Ovary (tissue), 7 donors: ENCODE measurements at regions not wholly inside any gene's neighbourhood (a gene's known extent, or its start where the extent isn't known, plus 50 kb on each side); places are given as distances from the start of the nearest gene placed in this dataset.

Source experiments
- DNase-seq, 5 donors: peaks; one replicate each; pipeline ENCODE4 v3.0.0-alpha.2; 2019 to 2020
- H3K27ac ChIP-seq, 2 donors: fragments of 200-600 bp; one replicate each; pipeline versions ENCODE4 v1.5.1 to v1.8.0; 2019 to 2022
- H3K27me3 ChIP-seq: fragments of 200-600 bp; one replicate; pipeline ENCODE4 v1.8.0; 2022
- H3K36me3 ChIP-seq: fragments of 200-600 bp; sonication (generic); one replicate; pipeline ENCODE4 v1.5.1; 2019
- H3K4me1 ChIP-seq: one replicate; pipeline ENCODE4 v1.8.1; 2013; ENCODE audit warnings: mild to moderate bottlenecking, moderate library complexity; ENCODE audit not compliant: insufficient read depth
- H3K4me3 ChIP-seq: fragments of 200-600 bp; sonication (generic); one replicate; pipeline ENCODE4 v1.5.1; 2017
- H3K9me3 ChIP-seq, 2 donors: fragments of 200-600 bp in 1 of 2; sonication (generic) in 1 of 2; one replicate each; pipeline versions ENCODE4 v1.5.1 to v1.8.1; 2013 to 2019; ENCODE audit warnings: mild to moderate bottlenecking in 1 of 2, moderate library complexity in 1 of 2
- EP300 ChIP-seq: sonication (generic); formaldehyde crosslinking; IDR thresholded peaks from one replicate; pipeline ENCODE4 v1.6.1; 2017; ENCODE audit warnings: antibody characterized with exemption
- POLR2A ChIP-seq: fragments of 450-650 bp; IDR thresholded peaks from one replicate; pipeline ENCODE4 v1.6.1; 2017; ENCODE audit warnings: antibody characterized with exemption, mild to moderate bottlenecking, moderate library complexity
- WGBS, 3 donors: extraction: QIAGEN DNeasy Blood & Tissue Kit in 1 of 3; methylation state at CpG; one replicate each; pipeline versions ENCODE4 v1.1.5 to v1.1.7; 2013 to 2017; 5-methylcytosine and 5-hydroxymethylcytosine counted together
- intact Hi-C, 4 donors: fragments of 100-400 bp; cut with DNase I; formaldehyde crosslinking; loops; one replicate each; pipeline versions ENCODE4 v1.11.0 to v1.15.1; 2022 to 2023
- TF ChIP-seq, protein P1 (sequence below), 3 donors: fragments of 450-650 bp in 2 of 3; fragments of 200-600 bp in 1 of 3; IDR thresholded peaks; one replicate each; pipeline versions ENCODE4 v1.5.1 to v1.8.0; 2016 to 2022; ENCODE audit warnings: antibody characterized with exemption in 3 of 3, mild to moderate bottlenecking in 1 of 3
- donor health status: DM: no; HTN: no; CAD: no; lungs with moderate emphysema.
- donor health status: DM: no; HTN: no; CAD: no.
- donor health status: Bipolar disorder and iron deficiency.
- donor health status: DM: no; HTN: no; CAD: no.
- donor health status: DM: yes; HTN: yes; CAD: no.

DNA sequence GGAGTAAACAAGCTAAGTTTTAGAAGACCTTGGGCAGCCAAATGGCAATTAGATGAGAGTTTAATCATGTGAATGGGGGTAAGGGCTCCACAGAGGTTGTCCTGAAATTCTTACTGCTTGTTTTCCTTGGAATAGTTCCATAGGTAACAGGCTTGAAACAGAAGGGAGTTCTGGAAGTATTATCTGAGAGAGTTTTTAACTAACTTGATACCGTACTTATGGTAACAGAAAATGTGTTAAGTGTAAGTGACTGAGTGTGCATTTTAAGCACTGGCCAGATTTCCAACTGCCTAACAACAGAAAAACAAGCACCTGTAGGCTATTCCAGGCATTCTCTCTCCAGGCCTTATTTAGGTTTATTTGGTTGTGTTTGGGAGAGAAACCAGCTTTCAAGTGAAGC, 414.6 kb upstream of the PDE3A start:
- no peak overlapping the region for H3K4me3 ChIP-seq
- peaks cover 3% of the 10 kb centered on the region for H3K4me1 ChIP-seq
- no peaks in the 10 kb centered on the region for H3K27me3 ChIP-seq
- no peak overlapping the region for H3K27ac ChIP-seq
- TF ChIP-seq, protein P1, sequence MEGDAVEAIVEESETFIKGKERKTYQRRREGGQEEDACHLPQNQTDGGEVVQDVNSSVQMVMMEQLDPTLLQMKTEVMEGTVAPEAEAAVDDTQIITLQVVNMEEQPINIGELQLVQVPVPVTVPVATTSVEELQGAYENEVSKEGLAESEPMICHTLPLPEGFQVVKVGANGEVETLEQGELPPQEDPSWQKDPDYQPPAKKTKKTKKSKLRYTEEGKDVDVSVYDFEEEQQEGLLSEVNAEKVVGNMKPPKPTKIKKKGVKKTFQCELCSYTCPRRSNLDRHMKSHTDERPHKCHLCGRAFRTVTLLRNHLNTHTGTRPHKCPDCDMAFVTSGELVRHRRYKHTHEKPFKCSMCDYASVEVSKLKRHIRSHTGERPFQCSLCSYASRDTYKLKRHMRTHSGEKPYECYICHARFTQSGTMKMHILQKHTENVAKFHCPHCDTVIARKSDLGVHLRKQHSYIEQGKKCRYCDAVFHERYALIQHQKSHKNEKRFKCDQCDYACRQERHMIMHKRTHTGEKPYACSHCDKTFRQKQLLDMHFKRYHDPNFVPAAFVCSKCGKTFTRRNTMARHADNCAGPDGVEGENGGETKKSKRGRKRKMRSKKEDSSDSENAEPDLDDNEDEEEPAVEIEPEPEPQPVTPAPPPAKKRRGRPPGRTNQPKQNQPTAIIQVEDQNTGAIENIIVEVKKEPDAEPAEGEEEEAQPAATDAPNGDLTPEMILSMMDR (IDR thresholded peaks at IDR 0.05) = no peak
- no peak for TF ChIP-seq EP300
- TF ChIP-seq POLR2A = no peak
- H3K9me3 ChIP-seq = no peaks in the 10 kb centered on the region
- DNase-seq = no peak
- no peaks in the 10 kb centered on the region for H3K36me3 ChIP-seq
- intact Hi-C loops = no loop called here
- WGBS, 3 donors = 14 to 24% (median 18%) methylated on average over 1 of the region's 1 CpG

DNA sequence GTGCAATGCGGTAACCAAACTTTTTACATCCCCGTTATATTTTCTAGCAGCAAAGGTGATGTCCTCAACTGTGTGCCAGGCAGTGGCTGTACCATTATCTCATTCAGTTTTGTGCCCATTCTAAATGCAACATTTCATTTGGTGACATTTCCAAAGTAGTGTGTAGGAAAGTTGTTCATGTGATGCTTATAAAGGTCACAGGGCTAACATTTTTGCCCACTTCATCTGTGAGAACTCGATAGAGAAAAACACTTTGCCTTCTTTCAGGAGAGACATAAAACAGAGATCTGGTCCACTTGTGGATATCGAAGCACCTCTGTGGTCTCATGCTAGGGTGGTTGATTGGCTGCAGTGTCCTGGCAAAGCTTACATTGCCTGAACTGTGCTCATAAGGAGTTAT, 414.2 kb upstream of the PDE3A start:
- intact Hi-C loops = no loop called here
- Histone ChIP-seq H3K27ac (no peak overlapping the region), H3K36me3 (no peaks in the 10 kb centered on the region), H3K4me1 (peaks cover 3% of the 10 kb centered on the region), H3K27me3 (no peaks in the 10 kb centered on the region), H3K9me3 (no peaks in the 10 kb centered on the region), H3K4me3 (no peak overlapping the region)
- TF ChIP-seq POLR2A (no peak), EP300 (no peak)
- TF ChIP-seq, protein P1 (IDR thresholded peaks at IDR 0.05) = no peak
- DNase-seq = no peak
- 72 to 81% (median 80%) methylated on average over 4 of the region's 4 CpGs for WGBS, 3 donors

DNA sequence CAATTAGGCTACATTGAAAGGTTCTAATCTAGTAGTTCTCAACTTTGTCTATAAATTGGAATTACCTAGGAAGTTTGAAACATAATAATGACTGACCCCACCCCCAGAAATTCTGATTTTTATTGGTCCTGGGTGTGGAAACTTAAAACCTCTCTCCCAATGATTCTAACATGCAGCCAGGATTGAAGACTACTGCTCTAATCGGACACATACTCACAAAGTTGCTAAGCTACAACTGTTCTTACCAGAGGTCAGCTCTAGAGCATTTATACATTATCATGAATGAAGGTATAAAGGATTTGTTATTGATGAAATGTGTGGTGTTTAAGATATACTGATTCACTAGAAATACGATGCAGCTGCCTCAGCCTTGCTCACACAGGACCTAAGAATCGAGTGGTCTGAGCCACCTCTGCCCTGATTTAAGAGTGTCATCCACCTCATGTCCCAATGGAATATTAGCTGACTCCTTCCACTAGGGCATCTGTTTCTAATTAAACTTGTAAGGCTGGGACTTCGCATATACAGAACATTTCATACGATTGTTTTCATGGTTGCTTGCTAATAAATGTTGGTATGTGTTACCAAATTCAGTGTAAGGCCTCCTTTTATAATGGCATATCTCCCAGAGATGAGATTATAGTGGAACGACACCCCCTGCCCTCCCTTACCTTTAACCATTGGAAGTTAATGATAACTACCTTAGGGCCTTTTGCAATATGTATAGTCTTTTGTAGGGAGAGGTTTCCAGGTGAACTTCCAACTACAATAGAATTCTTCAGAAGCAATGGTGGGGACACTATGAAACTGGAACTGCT, 410.8 kb upstream of the PDE3A start:
- no peaks in the 10 kb centered on the region for H3K9me3 ChIP-seq
- no peak overlapping the region for H3K27ac ChIP-seq
- no peak for DNase-seq
- WGBS, 3 donors = 61 to 85% (median 78%) methylated on average over 6 of the region's 6 CpGs
- peaks cover 3% of the 10 kb centered on the region for H3K4me1 ChIP-seq
- no peaks in the 10 kb centered on the region for H3K36me3 ChIP-seq
- intact Hi-C loops = no loop called here
- TF ChIP-seq POLR2A = no peak
- TF ChIP-seq, protein P1 (IDR thresholded peaks at IDR 0.05) = no peak
- TF ChIP-seq EP300 = no peak
- H3K4me3 ChIP-seq = no peak overlapping the region
- no peaks in the 10 kb centered on the region for H3K27me3 ChIP-seq

DNA sequence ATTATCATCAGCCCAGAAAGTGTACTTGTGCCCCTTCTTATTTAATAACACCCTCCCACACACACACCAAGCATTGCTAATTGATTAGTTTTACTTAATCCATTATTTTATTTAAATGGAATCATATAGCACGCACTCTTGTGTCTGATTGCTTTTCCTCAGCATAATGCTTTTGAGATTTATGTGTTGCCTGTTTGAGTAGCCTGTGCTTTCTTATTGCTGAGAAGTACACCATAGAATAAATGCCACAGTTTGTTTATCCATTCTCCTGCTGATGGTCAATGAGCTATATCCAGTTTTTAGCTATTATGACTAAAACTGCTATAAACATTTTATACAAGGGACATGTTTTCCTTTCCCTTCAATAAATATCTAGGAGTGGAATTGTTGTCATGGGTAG, 409.9 kb upstream of the PDE3A start:
- Histone ChIP-seq H3K4me1 (peaks cover 3% of the 10 kb centered on the region), H3K27ac (no peak overlapping the region), H3K9me3 (no peaks in the 10 kb centered on the region), H3K27me3 (no peaks in the 10 kb centered on the region), H3K4me3 (no peak overlapping the region), H3K36me3 (no peaks in the 10 kb centered on the region)
- no peak for DNase-seq
- 94 to 99% (median 98%) methylated on average over 1 of the region's 1 CpG for WGBS, 3 donors
- TF ChIP-seq POLR2A (no peak), EP300 (no peak)
- TF ChIP-seq, protein P1 (IDR thresholded peaks at IDR 0.05) = no peak
- intact Hi-C loops = no loop called here
